ENCODE measurements at regions not wholly inside any gene's neighbourhood (a gene's known extent, or its start where the extent isn't known, plus 50 kb on each side); places are given as distances from the start of the nearest gene placed in this dataset.
"Not testable (repeated sequence)": the region's sequence is repeated elsewhere in the genome, so short reads cannot be mapped to it uniquely, and the experiment has no call there.

DNA sequence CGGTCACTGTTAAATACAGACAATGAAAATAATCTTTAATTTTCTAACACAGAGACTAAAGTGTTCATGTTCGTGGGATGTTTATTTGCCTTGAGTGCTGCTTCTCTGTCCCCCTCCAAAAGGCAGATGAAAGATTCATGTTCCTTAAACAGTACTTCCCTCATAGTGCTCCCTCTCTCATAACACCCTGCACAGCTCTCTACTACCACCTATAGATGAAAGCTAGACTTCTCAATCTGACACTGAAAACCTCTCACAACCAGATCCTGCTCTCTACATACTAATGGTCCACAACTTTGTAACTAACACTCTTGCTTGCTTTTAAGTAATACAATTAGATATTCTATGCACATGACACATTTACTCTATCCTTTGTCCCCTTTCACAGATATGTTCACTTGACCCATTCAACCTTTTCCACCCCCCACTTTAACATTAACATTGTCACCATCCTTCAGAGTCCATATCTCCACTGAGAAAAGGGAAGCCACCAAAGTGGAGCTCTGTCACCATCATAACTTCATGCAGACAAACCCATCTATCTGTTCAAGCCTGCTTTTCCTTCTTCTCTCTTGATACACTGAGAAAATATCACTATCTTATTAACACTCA is 266.4 kb upstream of the USP15 start:
- no peak for DNase-seq

- DNase-seq, result no peak
These were observed 263.5 kb upstream of the USP15 start for GRCh38 chr12:61996717-61997116.

DNA sequence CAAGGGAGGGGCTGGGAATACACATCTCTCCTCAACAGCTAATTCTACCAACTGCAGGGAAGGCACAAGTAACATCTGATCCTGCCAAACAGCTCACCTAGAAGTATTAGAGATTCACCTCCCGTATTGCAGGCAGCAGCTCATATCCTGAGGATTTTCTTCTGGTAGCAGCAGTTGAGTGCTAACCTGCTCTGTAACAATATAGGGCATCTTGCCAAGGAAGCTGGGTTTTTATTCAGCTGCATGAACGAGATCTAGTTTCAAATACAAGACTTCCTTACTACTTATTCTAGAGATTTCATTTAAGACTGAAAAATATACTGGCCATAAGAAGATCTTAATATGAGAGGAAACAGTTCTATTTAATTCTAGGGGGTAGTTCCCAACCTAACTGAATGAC is 261.4 kb upstream of the USP15 start:
- no peak for DNase-seq

GRCh38 chr12:61999311-61999710 is 260.9 kb upstream of the USP15 start:
- no peak for DNase-seq

DNA sequence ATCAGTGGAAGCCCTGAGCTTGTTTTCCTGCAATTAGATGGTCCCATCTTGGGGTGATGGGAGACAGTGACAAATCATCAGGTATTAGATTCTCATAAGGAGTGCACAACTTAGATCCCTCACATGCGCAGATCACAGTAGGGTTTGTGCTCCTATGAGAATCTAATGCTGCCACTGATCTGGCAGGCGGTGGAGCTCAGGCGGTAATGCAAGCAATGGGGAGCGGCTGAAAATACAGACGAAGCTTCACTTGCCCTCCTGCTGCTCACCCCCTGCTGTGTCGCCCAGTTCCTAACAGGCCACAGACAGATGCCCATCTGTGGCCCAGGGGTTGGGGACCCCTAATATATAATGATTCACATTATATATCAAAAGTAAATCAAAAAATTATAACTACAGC is 258.8 kb upstream of the USP15 start:
- DNase-seq, result no peak

DNA sequence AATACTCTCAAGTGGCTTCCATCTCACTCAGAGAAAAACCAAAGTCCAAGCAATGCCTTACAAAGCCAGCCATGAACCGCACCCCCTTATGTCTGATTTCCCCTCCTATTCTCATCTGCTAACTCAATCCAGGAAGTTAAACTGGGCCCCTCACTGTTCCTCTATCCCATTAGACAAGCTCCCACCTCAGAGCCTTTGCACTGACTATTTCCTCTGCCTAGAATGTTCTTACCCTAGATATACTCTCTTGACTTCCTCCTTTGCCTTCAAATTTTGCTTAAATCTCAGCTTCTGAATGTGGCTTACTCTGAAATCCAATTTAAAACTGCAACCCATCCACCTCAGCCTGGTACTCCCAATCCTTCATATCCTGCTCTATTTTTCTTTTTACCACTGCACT is 257.0 kb upstream of the USP15 start:
- no peak for DNase-seq

GRCh38 chr12:62003701-62004100 is 256.5 kb upstream of the USP15 start:
- no peak for DNase-seq

GRCh38 chr12:62005615-62006014 is 254.6 kb upstream of the USP15 start:
- no peak for DNase-seq

- DNase-seq, result peak; percentile 5
These were observed 254.0 kb upstream of the USP15 start for GRCh38 chr12:62006076-62006732.

DNA sequence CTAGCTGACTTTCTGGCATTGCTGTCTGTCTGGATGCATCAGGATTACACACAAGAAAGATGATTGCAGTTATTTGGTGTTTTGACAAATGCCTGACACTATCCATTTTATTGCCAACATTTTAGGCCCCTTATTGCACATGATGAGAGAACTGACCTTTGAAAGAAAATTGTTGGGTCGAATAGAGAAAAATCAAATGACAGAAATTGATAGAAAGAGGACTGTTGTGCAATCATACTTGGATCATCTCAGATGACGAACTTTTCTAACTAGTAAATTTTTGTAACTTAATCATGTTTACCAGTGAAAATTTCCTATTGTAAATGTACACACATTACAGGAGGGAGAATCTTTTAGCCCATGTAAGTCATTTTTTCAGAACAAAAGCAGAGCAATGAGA is 251.5 kb upstream of the USP15 start:
- DNase-seq, result no peak

GRCh38 chr12:62009445-62009844 is 250.8 kb upstream of the USP15 start:
- no peak for DNase-seq

GRCh38 chr12:62010331-62010906 is 249.8 kb upstream of the USP15 start:
- not testable (repeated sequence) for DNase-seq

- not testable (repeated sequence) for DNase-seq
These were observed 249.2 kb upstream of the USP15 start for GRCh38 chr12:62010973-62011372.

GRCh38 chr12:62014330-62014729 is 245.9 kb upstream of the USP15 start:
- no peak for DNase-seq

DNA sequence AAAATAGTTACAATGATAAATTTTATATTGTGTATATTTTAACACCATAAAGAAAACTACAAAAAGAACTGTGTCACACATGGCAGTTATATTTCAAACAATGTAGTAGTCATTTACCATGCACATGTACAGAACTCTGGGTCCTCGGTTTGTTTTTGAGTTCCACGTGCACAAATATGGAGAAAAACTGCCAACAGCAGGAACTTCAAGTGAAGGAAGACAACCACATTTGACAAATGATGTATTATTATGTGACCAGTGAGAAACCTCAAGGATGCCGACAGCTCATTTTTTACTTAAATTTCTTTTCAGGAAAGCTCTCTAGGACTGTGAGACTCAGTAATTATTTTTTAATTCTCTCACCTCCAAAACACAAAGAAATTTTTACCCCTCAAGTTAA is 244.2 kb upstream of the USP15 start:
- DNase-seq, result no peak

DNA sequence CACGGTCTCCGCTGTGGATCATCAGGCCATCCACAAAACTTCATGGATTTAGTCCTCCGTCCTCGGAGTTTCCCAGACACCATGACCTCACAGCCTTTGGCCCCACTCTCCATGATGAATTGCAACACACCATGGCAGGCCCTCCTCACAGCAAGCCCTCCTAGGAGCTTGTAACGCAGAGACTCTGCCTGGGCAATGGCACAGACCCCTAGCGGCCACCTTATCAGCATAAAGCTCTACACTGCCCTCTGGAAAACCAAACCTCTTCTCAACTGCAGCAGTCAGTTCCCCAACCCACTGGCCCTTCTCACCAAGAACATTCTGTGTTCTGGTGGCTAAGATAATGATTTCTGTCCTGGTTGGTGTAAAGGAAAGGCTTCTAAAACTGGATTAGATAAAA is 238.4 kb upstream of the USP15 start:
- no peak for DNase-seq

DNA sequence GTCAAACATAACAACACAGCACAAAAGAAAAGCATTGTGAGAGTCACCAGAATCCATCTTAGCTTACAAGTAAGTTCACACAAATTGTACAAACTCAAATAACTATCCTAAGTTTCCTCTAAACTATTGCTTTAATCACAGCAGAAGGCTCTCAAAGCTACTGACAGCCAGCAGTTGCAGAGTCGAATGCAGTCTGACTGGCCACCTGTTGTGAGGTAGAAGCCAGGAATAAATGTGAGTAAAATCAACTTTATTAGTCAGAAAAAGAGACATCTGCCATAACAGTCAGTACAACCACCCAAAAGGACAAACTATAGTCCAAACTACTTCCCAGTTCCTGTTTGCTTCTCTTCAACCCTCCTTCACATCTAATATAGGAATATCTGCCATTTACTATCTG is 231.7 kb upstream of the USP15 start:
- DNase-seq, result no peak

- no peak for DNase-seq
These were observed 227.3 kb upstream of the USP15 start for GRCh38 chr12:62032870-62033269.

GRCh38 chr12:62044450-62045135 is 215.6 kb upstream of the USP15 start:
- DNase-seq, result no peak

DNA sequence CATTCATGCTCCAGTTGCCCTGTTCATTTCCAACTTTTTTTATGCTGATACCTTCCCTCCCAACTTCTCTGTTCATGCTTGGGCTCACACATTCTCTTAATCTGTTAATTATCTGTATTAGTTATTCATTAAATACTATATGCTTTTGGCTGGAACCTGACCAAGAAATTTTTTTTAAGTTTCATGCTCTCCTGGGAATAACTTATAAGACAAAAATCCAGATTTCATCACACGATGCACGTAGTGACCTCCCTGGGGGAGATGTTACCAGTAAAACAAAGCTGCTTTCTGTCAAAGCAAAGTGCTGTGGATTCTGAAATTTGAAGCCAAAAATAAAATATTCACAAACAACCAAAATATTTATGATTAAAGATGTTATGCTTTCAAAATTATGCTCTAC is 215.0 kb upstream of the USP15 start:
- DNase-seq, result no peak

- DNase-seq, result no peak
These were observed 209.4 kb upstream of the USP15 start for GRCh38 chr12:62050785-62051184.

GRCh38 chr12:62069976-62070375 is 190.2 kb upstream of the USP15 start:
- no peak for DNase-seq

DNA sequence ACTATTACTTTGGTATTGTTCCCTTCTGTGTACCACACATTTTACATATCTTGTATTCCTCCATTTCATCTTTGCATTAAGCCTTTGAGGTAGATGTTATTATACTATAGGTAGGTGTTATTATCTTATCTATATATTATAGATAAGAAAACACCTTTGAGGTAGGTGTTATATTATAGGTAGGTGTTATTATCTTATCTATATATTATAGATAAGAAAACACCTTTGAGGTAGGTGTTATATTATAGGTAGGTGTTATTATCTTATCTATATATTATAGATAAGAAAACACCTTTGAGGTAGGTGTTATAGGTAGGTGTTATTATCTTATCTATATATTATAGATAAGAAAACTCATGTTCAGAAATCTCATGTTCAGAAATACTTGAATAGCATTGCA is 187.0 kb upstream of the USP15 start:
- DNase-seq, result not testable (repeated sequence)

GRCh38 chr12:62075870-62076269 is 184.3 kb upstream of the USP15 start:
- no peak for DNase-seq
